NCI-H82 (cell line): ENCODE measurements at regions not wholly inside any gene's neighbourhood (a gene's known extent, or its start where the extent isn't known, plus 50 kb on each side); places are given as distances from the start of the nearest gene placed in this dataset.
A peak's percentile ranks its signal among the peaks of the same experiment; 100 is the strongest.
"Not testable (repeated sequence)": the region's sequence is repeated elsewhere in the genome, so short reads cannot be mapped to it uniquely, and the experiment has no call there.

Experiments used
- DNase-seq: peaks from one replicate; lab custom pipeline; 2025; lab: John Stamatoyannopoulos, UW

DNA sequence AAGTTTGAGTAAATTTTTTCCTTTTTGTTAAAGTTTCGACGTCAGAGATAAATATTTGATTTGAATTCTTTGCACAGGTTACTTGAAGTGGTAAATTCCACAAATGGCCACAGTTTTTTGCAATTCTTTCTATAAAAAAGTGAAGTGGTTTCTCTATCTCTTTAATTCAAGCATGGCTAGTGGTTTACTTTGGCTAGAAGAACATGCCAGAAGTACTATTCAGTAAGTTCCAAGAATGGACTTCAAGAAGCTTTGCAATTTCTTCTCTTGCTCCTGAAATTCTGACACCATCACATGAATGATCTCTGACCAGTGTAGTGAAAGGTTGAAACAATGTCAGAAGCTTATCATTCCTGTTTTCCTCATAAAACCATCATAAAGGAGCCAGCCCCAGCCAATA is 55.7 kb upstream of the RNPC3 start:
- DNase-seq: no peak

DNA sequence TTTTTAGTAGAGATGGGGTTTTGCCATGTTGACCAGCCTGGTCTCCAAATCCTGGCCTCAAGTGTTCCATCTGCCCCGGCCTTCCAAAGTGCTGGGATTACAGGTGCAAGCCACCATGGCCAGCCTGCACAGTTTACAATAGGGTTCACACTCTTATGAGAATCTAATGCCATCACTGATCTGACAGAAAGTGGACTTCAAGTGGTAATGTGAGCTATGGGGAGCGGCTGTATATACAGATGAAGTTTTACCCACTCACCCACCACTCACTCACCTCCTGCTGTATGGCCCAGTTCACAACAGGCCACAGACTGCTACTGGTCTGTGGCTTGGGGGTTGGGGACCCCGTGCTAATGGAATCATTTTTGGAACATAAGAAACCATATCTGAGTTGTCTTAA is 58.4 kb upstream of the RNPC3 start:
- no peak for DNase-seq

DNA sequence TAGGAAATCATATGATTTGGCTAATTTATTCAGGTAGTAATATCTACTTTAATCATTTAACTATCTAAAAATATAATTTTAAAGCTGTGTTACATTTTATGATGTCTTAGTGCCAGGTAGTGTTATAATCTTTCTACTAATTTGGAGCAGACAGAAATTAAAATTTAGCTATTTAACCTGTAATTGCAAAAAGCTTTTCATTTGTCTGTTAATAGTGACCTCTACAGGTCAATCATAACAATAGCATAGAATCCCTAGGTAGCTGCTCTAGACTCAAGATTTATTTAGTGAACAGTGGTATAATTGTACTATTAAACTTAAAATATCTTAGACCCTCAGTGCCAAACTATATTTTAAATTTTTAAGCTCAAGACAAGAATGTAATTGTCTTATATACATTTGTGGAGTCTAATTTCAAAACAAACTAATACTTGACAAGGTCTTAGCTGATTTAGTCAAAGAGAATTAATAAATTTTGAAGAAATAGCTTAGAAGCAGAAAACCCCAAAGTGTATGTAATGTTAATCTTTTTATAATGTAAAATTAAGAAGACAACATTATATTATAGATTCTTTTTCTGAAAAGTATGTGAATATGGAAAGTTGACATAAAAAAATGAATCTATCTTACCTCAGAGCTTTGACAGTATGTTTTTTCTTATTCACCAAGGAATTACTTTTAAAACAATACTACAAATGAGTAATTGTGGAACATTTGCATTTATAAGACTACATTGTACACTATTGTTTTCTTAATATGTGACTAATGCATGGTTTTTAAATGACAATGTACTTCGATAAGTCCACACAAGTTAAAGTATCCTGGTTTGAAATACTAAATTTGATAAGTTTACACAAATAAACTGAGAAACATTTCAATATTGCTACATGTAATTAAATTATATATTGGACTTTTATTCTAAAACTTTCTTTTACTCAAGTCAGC is 64.1 kb upstream of the RNPC3 start:
- DNase-seq: peak; percentile 23

DNA sequence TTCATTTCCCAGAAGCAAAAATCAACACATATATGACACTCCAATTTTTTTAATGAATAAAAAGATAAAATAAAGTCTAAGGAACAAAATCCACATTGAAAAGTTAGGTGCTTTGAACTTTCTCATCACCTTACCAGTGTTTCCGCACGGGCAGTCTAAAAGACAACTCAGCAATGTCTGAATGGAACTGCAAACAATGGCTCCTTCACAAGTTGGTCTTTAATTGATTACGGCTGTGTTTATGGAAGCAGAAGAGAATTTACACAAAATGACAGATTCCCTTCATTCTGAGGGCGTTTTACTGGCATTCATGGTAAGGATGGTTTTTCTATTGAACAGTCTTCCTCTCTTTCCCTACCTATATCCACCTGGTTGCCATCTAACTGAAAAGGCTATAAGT is 65.0 kb upstream of the RNPC3 start:
- no peak for DNase-seq

DNA sequence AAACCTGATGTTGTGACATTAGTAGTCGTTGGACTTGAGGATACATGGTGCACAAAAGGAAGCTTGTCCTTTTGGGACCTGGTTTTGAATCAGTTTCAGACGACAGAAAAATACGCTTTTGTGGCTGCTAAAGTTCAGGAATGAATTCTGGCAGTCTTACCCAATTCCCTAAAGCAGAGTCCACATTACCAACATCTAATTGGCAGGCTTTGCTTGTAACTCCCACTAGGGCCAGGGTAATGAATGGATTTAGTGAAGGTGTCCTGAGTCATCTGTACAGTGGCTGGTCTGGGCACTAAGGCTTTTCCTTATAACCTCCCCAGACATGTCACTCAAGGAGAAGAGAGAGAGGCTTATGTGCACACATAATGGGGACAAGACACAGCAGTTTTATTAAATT is 66.2 kb upstream of the RNPC3 start:
- peak; percentile 26 for DNase-seq

DNA sequence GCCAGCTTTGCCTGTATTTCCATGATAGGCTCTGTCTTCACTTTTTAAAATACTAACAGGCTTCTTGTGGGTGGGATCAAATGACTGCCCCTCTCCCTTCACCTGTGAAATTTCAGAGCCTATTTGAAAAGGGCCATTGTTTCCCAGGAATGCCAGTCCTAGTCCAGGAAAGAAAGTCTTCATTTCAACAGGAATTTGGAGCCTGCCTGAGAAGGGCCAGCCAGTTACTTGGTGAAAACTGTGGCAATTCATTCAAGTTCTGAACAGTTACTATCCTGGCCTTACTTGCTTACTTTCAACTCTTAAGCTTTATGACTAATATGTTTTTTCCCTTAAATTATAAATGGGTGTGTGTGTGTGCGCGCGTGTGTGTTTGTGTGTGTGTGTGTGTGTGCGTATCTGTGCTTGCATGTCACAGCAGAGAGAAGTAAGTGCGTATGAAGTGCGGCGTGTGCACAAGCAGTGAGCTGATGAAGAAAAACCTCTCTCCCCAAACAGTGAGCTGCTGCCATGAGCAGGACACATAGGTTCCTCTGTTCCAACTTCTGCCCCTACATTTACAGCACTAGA is 67.5 kb upstream of the RNPC3 start:
- DNase-seq: no peak

DNA sequence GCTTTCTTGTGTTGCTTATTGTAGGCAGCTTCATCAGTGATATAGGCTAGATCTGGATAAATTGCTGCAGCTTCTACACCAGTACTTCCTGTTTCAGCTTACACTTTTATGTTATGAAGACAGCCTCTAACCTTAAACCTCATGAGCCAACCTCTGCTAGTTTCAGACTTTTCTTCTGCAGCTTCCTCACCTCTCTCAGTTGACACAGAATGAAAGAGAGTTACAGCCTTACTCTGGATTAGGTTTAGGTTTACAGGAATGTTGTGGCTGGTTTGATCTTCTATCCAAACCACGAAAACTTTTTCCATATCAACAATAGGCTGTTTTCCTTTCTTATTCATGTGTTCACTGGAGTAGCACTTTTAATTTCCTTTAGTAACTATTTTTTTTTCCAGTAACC is 76.9 kb upstream of the RNPC3 start:
- DNase-seq: no peak

DNA sequence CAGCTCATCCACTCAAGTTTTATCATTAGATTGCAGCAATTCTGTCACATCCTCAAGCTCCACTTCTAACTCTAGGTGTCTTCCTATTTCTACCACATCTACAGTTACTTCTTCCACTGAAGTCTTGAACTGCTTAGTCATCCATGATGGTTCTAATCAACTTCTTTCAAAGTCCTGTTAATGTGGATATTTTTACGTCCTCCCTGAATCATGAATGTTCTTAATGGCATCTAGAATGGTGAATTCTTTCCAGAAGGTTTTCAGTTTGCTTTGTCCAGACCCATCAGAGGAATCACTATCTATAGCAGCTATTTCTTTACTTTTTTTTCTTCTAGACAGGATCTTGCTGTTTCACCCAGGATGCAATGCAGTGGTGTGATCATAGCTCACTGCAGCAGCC is 78.0 kb upstream of the RNPC3 start:
- no peak for DNase-seq

DNA sequence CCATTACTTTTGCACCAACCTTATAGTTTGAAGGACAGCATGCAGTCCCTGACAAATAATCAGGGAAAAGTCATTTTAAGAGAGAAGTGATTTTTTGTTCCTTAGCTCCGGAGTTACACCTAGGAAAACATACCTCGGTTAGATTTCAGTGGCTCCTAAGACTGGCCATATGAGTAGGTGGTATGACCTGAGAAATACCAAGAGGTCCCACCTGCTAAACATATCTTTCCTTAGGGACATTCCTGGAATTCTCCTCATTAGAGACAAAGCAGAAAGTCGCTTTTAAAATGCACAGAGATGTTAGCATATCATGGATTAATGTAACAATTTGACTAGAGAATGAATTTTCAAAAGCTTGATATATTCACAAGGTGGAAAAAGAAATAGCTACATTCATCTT is 84.2 kb upstream of the RNPC3 start:
- no peak for DNase-seq

DNA sequence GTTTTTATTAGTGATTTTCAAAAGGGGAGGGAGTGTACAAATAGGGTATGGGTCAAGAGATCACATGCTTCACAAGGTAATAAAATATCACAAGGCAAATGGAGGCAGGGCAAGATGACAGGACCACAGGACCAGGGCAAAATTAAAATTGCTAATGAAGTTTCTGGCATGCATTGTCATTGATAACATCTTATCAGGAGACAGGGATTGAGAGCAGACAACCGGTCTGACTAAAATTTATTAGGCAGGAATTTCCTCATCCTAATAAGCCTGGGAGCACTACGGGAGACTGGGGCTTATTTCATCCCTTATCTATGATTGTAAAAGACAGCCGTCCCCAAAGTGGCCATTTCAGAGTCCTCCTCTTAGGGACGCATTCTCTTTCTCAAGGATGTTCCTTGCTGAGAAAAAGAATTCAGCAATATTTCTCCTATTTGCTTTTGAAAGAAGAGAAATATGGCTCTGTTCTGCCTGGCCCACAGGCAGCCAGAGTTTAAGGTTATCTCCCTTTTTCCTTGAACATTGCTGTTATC is 88.9 kb upstream of the RNPC3 start:
- DNase-seq: not testable (repeated sequence)

DNA sequence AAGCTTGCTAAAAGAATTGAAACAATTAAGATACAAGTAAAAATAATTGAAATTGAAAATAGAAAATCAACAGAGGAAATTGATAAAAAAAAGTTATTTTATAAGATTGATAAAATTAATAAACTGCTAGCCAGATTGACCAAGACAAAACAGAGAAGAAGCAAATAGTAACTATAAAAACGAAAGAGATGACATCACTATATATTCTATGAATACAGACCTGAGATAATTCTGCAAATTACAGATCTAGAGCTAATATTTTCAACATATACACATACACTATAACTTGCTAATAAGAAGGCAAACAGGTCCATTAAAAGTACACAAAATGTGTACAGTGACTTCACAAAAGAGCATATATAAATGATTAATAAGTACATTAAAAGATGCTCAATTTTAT is 90.1 kb upstream of the RNPC3 start:
- DNase-seq: no peak

DNA sequence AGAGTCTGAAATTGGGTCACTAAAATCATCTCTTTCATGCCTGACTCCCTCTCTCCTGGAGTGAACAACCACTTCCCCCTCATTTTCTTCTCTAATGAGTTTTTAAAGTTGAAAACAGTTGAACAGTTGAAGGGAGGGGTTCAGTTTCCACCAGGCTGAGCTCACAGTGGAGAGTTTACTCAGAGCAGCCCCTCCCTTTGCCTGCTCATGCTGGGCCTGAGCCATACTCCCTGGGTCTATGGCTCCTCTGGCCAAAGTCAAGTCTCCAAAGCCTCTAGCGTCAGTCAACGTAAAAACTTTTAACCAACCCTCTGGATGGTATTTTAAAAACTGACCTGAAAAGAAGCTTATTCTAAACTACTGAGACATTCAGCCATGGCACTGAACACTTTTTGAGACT is 100.8 kb upstream of the RNPC3 start:
- no peak for DNase-seq

DNA sequence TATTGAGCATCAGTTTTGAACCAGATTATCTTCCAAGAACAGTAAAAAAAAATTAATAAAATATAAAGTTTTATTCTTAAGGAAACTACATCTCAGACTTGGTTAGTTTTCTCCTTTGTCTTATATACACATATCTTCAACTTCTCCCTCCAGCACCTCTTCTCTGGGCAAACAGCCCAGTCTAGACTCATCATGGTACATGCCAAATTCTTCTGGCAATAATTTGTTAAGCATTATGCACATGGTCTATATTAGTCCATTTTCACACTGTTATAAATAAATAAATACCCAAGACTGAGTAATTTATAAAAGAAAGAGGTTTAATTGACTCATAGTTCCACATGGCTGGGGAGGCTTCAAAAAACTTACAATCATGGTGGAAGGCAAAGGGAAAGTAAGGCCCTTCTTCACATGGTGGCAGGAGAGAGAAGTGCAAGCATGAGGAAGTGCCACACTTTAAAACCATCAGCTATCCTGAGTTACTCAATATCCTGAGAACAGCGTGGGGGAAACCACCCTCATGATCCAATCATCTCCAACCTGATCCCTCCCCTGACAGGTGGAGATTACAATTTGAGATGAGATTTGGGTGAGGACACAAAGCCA is 108.7 kb upstream of the RNPC3 start:
- DNase-seq: peak; percentile 36

DNA sequence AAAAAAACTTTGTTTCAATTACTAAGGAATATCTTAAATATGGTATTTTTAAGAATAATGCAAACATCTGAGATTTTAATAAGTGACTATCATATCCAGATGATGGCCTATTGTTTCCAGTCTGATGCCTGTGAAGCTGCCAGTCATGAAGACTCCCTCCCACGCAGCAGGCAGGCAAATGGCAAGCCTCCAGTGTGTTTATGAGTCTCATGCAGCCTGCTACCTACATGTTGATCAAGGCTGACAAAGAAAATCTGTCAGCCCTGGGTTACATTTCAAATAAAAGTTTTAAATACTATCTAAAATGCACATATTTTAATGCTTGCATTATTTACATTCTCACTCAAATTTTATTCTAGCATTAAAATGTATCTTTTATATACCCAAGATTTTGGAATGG is 137.6 kb upstream of the RNPC3 start:
- DNase-seq: no peak

DNA sequence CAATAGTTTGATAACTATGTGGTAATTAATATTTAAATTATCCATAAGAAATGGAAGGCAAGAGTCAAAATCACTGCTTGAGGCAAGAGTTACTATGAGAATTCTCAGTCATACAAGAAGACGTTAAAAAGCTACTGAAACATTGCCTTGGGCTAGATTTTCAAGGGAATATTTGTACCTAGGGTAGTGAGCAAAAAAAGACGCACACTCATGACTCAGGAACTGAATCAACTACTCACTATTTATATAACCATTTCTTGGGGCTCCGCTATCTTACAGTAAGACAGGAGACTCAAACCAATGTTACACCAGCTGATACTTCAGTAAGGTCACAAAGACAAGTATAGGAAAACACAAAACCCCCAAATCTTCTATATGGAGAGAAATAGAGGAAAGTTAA is 151.5 kb upstream of the RNPC3 start:
- DNase-seq: no peak

DNA sequence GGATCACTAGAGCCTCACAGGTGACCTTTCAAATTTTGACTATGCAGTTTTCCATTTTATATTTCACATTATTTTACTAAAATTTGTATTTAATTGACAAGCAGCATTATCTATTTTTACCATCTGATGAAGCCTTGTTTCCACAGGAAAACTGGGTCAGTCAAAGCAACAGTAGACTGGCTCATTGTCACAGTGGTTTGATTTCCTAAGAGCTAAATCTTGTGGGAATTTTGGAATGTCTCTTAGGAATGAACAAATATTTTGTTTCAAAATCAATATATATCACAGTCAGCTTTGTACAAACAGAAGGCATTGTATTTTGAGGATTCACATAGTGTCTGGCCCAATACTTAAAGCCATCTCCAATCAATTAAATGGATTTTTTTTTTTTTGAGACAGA is 152.6 kb upstream of the RNPC3 start:
- no peak for DNase-seq

DNA sequence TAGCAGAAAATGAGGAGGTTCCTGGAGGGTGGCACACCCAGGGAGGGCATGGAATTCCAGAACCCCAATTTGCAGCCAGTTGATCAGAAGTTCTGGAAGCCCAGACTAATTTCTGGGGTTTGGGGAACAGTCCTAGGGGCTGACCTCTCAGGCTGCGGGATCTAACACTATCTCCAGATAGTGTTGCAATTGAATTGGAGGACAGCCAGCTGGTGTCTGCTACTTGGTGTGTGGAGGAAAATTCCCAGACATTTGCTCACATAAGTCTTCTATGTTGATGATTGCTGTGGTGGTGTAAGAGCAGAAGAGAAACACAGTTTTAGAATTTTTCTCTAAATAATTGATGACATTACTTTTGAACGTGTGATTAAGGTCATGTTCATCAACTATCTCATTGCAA is 154.3 kb upstream of the RNPC3 start:
- DNase-seq: no peak

DNA sequence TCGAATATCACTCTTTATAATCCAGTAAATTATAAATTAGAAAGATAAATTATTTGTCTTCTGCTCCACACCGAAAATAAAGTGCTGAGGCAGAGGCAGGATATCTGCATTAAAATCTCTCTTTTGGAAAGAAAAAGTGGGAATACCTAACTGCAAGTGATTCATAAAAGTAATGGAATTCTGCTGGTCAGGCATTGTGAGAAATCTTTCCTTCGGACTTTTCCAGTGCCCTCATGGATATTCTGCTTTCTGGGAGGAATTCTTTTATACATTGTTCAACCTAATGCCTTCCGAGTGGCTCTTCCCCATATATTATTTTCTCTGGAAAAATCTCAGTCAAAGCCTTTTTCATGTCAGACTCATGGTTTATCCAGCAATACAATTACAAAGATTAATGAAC is 158.3 kb upstream of the RNPC3 start:
- DNase-seq: no peak

DNA sequence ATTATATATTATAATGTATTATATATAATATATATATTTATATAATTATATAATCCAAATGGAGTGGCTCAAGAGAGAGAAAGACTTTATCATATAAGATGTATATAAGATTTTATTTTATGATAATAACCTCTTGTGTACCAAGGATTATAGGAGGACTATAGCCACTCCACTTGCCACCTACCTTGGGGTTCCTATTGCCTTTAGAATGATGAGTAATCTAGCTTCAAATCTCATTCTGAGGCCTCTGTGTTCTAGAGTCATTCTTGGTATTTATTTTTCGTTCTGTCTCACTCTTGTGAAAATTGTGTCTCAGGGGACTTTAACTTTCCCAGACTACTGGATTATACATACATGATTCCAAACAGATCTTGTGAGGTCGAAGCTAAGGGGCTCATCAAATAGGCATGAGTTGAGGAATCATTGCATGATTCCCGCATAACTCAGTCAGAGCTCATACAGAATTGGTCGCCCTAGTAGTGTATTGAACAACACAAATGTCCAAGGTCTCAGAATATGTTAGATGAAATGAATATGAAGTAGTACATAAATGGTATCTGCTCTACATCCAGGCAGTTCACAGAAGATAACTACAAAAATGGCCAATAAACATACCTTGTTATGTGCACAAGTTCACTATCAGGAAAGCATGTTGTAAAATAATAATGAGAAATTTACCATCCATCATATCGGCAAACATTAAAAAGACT is 159.5 kb upstream of the RNPC3 start:
- no peak for DNase-seq

DNA sequence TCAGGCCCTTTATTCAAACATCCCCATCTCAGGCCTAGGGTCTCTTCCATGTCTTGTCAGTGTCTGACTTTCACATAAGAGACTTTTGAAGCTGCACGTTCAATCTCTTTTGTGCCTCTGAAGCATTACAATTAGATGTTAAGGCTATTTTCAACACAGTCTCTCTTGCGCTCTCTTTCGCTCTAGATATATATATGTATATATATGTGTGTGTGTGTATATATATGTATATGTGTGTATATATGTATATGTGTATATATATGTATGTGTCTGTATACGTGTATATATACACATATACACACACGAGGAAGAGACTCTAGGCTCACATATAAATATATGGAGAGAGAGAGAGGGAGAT is 162.5 kb upstream of the RNPC3 start:
- DNase-seq: no peak

DNA sequence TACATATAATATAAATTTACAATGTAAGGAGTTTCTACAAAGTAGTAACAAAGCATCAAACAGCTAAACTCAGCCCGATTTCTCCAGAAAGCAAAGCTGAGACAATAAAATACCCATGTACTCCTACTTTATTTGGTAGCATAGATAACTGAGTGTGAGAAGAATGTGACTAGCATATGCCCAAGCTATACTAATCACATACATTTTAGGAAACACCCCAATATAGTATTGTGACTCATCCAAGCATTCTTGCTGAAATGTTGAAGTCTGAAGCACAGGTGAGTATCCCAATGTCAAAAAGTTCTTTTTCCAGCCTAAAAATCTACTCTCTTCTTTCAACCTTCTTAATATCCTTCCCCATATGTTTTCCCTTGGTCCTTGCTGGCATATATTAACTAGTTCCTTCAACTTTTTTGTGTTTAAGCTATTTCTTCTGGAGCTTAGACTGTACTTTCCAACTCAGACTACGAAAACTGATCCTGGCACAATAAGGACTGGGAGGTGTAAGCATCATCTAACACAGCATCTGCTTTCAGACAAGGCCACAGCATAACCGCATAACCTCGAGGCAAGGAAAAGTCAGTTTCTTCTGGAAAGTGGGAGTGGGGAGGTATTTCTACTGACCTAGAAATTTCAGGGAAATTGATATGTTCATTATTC is 163.0 kb upstream of the RNPC3 start:
- DNase-seq: no peak

DNA sequence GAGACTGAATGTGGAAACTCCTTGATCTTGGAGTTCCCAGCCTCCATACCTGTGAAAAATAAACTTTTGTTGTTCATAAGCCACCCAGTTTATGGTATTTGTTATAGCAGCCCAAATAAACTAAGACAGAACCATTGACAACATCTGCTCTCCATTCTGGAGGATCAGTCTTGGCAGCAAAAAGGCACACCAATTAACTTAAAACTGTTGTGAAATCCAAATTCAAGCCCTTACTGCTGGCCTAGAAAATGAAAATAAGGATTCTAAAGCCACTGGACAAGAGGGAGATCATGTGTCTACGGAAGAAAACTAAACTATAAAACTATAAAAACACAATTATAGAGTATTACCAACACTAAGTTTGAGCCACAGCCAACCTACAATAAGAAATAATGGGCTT is 172.1 kb upstream of the RNPC3 start:
- DNase-seq: no peak
